K562 (cell line): ENCODE measurements at regions not wholly inside any gene's neighbourhood (a gene's known extent, or its start where the extent isn't known, plus 50 kb on each side); places are given as distances from the start of the nearest gene placed in this dataset.

Experiments
- ATAC-seq: fragments of 200-7000 bp; cut with Tn5 transposase; 3 replicates; pipeline ENCODE4 v1.9.1; 2020; ENCODE audit warnings: moderate library complexity
- BruUV-seq: library from RNA; stranded (reverse); fragments of 400-500 nt; replicated peaks from 2 replicates; lab custom pipeline; 2021; lab: Mats Ljungman, UMichigan
- CTCF ChIA-PET: fragments of 300-600 bp; formaldehyde crosslinking; extraction: SDS; loops from one replicate; lab custom pipeline; 2021; ENCODE audit warnings: low intra/inter-chr PET ratio; lab: Yijun Ruan, JAX
- POLR2A ChIA-PET: fragments of 300-600, 350-650 bp; sonication (Branson Sonifier 250); formaldehyde crosslinking; extraction: SDS; loops from one replicate; lab custom pipeline; 2021; ENCODE audit warnings: antibody characterized with exemption, inconsistent platforms; lab: Yijun Ruan, JAX
- DNase-seq, 4 experiments: peaks; one replicate each; pipeline versions ENCODE4 v3.0.0 to v3.0.0-alpha.2; 2011 to 2018; ENCODE audit warnings: low spot score in 3 of 4, mixed read lengths in 3 of 4; ENCODE audit errors: extremely low read depth in 1 of 4
- FAIRE-seq: peaks from 2 replicates; lab custom pipeline; 2011; peaks lifted over from hg19 to GRCh38; lab: Jason Lieb, UNC
- H2AFZ ChIP-seq: 2 replicates; pipeline ENCODE4 v1.6.0; 2011; ENCODE audit warnings: low read depth, low read length, control low read depth, inconsistent platforms
- H3K27ac ChIP-seq: fragments of 200-600 bp; 3 replicates; pipeline ENCODE4 v1.8.0; 2011; ENCODE audit warnings: low read depth, mild to moderate bottlenecking, control low read depth, inconsistent platforms, low read length, moderate library complexity, mixed read lengths; ENCODE audit errors: extremely low read depth
- H3K27me3 ChIP-seq, 2 experiments: fragments of 300-600 bp in 1 of 2; 2 replicates in 1 of 2; 3 replicates in 1 of 2; pipeline versions ENCODE4 v1.6.0 to v1.8.0; 2011; ENCODE audit warnings: inconsistent platforms in 2 of 2, low read length in 2 of 2, mild to moderate bottlenecking in 1 of 2, mixed read lengths in 1 of 2, moderate library complexity in 1 of 2; ENCODE audit not compliant: control insufficient read depth in 2 of 2, insufficient read depth in 2 of 2
- H3K36me3 ChIP-seq: fragments of 300-600 bp; 3 replicates; pipeline ENCODE4 v1.8.0; 2011; ENCODE audit warnings: mild to moderate bottlenecking, low read length, inconsistent platforms; ENCODE audit not compliant: control insufficient read depth, insufficient read depth
- H3K4me1 ChIP-seq, 2 experiments: fragments of 200-600 bp in 1 of 2; replicated peaks in 1 of 2; 2 replicates in 1 of 2; 3 replicates in 1 of 2; pipeline versions ENCODE4 v1.5.1 to v1.8.0; 2011; ENCODE audit warnings: inconsistent platforms in 2 of 2, low read length in 2 of 2, mild to moderate bottlenecking in 1 of 2, mixed read lengths in 1 of 2, moderate library complexity in 1 of 2; ENCODE audit not compliant: control insufficient read depth in 2 of 2, insufficient read depth in 2 of 2
- H3K4me2 ChIP-seq: 2 replicates; pipeline ENCODE4 v1.6.1; 2011; ENCODE audit warnings: low read length, control low read depth, inconsistent platforms, mixed read lengths; ENCODE audit not compliant: insufficient read depth
- H3K4me3 ChIP-seq: fragments of 200-600 bp; sonication (generic), shearing (Covaris generic); 2 replicates; pipeline ENCODE4 v1.5.1; 2016; ENCODE audit warnings: control low read depth, inconsistent platforms
- H3K79me2 ChIP-seq: fragments of 200-600 bp; 3 replicates; pipeline ENCODE4 v1.8.0; 2011; ENCODE audit warnings: low read length, inconsistent platforms; ENCODE audit not compliant: control insufficient read depth, insufficient read depth
- H3K9ac ChIP-seq, 2 experiments: 2 replicates each; pipeline versions ENCODE4 v1.6.0 to v1.6.1; 2011; ENCODE audit warnings: low read depth in 2 of 2, low read length in 2 of 2, control low read depth in 1 of 2, inconsistent platforms in 1 of 2, mild to moderate bottlenecking in 1 of 2, mixed read lengths in 1 of 2; ENCODE audit not compliant: insufficient read depth in 1 of 2
- H3K9me1 ChIP-seq: one replicate; pipeline ENCODE4 v1.6.0; 2011; ENCODE audit warnings: inconsistent platforms, mild to moderate bottlenecking, low read length, moderate library complexity; ENCODE audit not compliant: control insufficient read depth, insufficient read depth
- H3K9me3 ChIP-seq: replicated peaks from 2 replicates; pipeline ENCODE4 v1.5.1; 2011; ENCODE audit warnings: low read depth, low read length, inconsistent platforms; ENCODE audit not compliant: control insufficient read depth, insufficient read depth
- H4K20me1 ChIP-seq: replicated peaks from 2 replicates; pipeline ENCODE4 v1.6.1; 2011; ENCODE audit warnings: low read length, inconsistent platforms, mixed read lengths; ENCODE audit not compliant: control insufficient read depth, insufficient read depth
- CHD2 ChIP-seq: IDR thresholded peaks from 2 replicates; pipeline ENCODE4 v1.6.1; 2011; ENCODE audit warnings: low read depth, low read length
- GABPA ChIP-seq: fragments of 200-800 bp; sonication (Bioruptor generic); conservative IDR thresholded peaks from 2 replicates; pipeline ENCODE4 v1.6.1; 2016; ENCODE audit warnings: low read depth, missing genetic modification characterization, missing compliant biosample characterization
- GABPB2 ChIP-seq: fragments of 250-450 bp; sonication (Bioruptor Pico); conservative IDR thresholded peaks from 2 replicates; pipeline ENCODE4 v1.5.1; 2021; ENCODE audit warnings: mild to moderate bottlenecking
- LARP7 ChIP-seq: fragments of 450-650 bp; IDR thresholded peaks from 2 replicates; pipeline ENCODE4 v1.6.1; 2016
- MED1 ChIP-seq: sonication (generic); formaldehyde crosslinking; IDR thresholded peaks from 2 replicates; pipeline ENCODE4 v1.8.1; 2023; ENCODE audit warnings: missing genetic modification reagents, borderline replicate concordance
- PHF20 ChIP-seq: fragments of 450-650 bp; IDR thresholded peaks from 2 replicates; pipeline ENCODE4 v1.6.1; 2018; ENCODE audit not compliant: partially characterized antibody
- SP1 ChIP-seq: sonication (generic); formaldehyde crosslinking; IDR thresholded peaks from 2 replicates; pipeline ENCODE4 v1.8.1; 2022; ENCODE audit warnings: mild to moderate bottlenecking, missing genetic modification reagents
- STAT5B ChIP-seq: fragments of 250-450 bp; sonication (Bioruptor Pico); IDR thresholded peaks from 2 replicates; pipeline ENCODE4 v1.8.0; 2021; ENCODE audit warnings: mild to moderate bottlenecking, inconsistent platforms
- ZNF134 ChIP-seq: fragments of 250-450 bp; sonication (Bioruptor Pico); conservative IDR thresholded peaks from 2 replicates; pipeline ENCODE4 v1.4.0; 2020
- in situ Hi-C: fragments of 300-500 bp; cut with MboI; formaldehyde crosslinking; loops from 4 replicates; pipeline ENCODE4 v1.15.0; 2018; ENCODE audit warnings: inconsistent platforms, mixed read lengths
- intact Hi-C: fragments of 100-400 bp; cut with micrococcal nuclease; formaldehyde crosslinking; loops from 2 replicates; pipeline ENCODE4 v1.14.2; 2022
- TF ChIP-seq, protein P1 (sequence below): fragments of 250-450 bp; sonication (Bioruptor Pico); IDR thresholded peaks from 2 replicates; pipeline ENCODE4 v1.4.0; 2020
- TF ChIP-seq, protein P2 (sequence below), 2 experiments: fragments of 450-650 bp; IDR thresholded peaks; 2 replicates each; pipeline ENCODE4 v1.6.1; 2018; ENCODE audit warnings: mild to moderate bottlenecking in 2 of 2, low read depth in 1 of 2; ENCODE audit not compliant: partially characterized antibody in 2 of 2
- TF ChIP-seq, protein P3 (sequence below): fragments of 250-450 bp; sonication (Bioruptor Pico); IDR thresholded peaks from 2 replicates; pipeline ENCODE4 v1.5.0; 2021; ENCODE audit warnings: mild to moderate bottlenecking, borderline replicate concordance

DNA sequence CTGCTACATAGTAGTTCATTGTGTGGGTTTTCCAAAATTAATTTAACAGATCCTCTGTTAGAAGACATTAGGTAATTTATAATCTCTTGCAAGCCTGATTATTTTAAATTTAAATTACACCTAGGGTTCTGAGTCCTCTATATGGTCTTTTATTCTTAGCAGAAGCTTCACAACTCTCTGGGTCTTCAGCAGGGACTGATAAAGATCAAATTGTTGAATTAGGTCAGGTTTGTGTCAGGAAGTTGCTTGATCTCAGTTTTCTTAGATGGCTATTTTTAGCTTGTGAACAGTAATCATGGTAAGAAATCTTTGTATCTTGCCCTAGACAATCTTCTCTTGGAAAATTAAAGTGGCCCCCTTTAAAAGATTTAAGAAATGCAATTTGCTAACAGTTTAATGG lies 183.1 kb upstream of the HDAC9 start:
- H3K9ac ChIP-seq = no peak overlapping the region
- FAIRE-seq (no peak), DNase-seq (no peak), ATAC-seq (no peak)
- H2AFZ ChIP-seq = no peak overlapping the region
- no peaks in the 10 kb centered on the region for H3K9me1 ChIP-seq
- TF ChIP-seq STAT5B (no peak), MED1 (CRISPR knock-in tag) (no peak), PHF20 (no peak), GABPB2 (CRISPR knock-in tag) (no peak), GABPA (tag) (no peak), SP1 (CRISPR knock-in tag) (no peak), ZNF134 (no peak), CHD2 (no peak), LARP7 (no peak)
- TF ChIP-seq, protein P1, sequence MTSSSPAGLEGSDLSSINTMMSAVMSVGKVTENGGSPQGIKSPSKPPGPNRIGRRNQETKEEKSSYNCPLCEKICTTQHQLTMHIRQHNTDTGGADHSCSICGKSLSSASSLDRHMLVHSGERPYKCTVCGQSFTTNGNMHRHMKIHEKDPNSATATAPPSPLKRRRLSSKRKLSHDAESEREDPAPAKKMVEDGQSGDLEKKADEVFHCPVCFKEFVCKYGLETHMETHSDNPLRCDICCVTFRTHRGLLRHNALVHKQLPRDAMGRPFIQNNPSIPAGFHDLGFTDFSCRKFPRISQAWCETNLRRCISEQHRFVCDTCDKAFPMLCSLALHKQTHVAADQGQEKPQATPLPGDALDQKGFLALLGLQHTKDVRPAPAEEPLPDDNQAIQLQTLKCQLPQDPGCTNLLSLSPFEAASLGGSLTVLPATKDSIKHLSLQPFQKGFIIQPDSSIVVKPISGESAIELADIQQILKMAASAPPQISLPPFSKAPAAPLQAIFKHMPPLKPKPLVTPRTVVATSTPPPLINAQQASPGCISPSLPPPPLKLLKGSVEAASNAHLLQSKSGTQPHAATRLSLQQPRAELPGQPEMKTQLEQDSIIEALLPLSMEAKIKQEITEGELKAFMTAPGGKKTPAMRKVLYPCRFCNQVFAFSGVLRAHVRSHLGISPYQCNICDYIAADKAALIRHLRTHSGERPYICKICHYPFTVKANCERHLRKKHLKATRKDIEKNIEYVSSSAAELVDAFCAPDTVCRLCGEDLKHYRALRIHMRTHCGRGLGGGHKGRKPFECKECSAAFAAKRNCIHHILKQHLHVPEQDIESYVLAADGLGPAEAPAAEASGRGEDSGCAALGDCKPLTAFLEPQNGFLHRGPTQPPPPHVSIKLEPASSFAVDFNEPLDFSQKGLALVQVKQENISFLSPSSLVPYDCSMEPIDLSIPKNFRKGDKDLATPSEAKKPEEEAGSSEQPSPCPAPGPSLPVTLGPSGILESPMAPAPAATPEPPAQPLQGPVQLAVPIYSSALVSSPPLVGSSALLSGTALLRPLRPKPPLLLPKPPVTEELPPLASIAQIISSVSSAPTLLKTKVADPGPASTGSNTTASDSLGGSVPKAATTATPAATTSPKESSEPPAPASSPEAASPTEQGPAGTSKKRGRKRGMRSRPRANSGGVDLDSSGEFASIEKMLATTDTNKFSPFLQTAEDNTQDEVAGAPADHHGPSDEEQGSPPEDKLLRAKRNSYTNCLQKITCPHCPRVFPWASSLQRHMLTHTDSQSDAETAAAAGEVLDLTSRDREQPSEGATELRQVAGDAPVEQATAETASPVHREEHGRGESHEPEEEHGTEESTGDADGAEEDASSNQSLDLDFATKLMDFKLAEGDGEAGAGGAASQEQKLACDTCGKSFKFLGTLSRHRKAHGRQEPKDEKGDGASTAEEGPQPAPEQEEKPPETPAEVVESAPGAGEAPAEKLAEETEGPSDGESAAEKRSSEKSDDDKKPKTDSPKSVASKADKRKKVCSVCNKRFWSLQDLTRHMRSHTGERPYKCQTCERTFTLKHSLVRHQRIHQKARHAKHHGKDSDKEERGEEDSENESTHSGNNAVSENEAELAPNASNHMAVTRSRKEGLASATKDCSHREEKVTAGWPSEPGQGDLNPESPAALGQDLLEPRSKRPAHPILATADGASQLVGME (CRISPR knock-in tag) = no peak
- TF ChIP-seq, protein P2, sequence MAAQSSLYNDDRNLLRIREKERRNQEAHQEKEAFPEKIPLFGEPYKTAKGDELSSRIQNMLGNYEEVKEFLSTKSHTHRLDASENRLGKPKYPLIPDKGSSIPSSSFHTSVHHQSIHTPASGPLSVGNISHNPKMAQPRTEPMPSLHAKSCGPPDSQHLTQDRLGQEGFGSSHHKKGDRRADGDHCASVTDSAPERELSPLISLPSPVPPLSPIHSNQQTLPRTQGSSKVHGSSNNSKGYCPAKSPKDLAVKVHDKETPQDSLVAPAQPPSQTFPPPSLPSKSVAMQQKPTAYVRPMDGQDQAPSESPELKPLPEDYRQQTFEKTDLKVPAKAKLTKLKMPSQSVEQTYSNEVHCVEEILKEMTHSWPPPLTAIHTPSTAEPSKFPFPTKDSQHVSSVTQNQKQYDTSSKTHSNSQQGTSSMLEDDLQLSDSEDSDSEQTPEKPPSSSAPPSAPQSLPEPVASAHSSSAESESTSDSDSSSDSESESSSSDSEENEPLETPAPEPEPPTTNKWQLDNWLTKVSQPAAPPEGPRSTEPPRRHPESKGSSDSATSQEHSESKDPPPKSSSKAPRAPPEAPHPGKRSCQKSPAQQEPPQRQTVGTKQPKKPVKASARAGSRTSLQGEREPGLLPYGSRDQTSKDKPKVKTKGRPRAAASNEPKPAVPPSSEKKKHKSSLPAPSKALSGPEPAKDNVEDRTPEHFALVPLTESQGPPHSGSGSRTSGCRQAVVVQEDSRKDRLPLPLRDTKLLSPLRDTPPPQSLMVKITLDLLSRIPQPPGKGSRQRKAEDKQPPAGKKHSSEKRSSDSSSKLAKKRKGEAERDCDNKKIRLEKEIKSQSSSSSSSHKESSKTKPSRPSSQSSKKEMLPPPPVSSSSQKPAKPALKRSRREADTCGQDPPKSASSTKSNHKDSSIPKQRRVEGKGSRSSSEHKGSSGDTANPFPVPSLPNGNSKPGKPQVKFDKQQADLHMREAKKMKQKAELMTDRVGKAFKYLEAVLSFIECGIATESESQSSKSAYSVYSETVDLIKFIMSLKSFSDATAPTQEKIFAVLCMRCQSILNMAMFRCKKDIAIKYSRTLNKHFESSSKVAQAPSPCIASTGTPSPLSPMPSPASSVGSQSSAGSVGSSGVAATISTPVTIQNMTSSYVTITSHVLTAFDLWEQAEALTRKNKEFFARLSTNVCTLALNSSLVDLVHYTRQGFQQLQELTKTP (IDR thresholded peaks at IDR 0.05; ENCODE audit: low read depth in 1 of 2, partially characterized antibody in 2 of 2) = no peak
- TF ChIP-seq, protein P3, sequence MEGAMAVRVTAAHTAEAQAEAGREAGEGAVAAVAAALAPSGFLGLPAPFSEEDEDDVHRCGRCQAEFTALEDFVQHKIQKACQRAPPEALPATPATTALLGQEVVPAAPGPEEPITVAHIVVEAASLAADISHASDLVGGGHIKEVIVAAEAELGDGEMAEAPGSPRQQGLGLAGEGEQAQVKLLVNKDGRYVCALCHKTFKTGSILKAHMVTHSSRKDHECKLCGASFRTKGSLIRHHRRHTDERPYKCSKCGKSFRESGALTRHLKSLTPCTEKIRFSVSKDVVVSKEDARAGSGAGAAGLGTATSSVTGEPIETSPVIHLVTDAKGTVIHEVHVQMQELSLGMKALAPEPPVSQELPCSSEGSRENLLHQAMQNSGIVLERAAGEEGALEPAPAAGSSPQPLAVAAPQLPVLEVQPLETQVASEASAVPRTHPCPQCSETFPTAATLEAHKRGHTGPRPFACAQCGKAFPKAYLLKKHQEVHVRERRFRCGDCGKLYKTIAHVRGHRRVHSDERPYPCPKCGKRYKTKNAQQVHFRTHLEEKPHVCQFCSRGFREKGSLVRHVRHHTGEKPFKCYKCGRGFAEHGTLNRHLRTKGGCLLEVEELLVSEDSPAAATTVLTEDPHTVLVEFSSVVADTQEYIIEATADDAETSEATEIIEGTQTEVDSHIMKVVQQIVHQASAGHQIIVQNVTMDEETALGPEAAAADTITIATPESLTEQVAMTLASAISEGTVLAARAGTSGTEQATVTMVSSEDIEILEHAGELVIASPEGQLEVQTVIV = no peak
- no peak overlapping the region for H3K4me3 ChIP-seq
- no peaks in the 10 kb centered on the region for H3K36me3 ChIP-seq
- no peaks in the 10 kb centered on the region for H4K20me1 ChIP-seq
- in situ Hi-C loops = no loop called here
- no peaks in the 10 kb centered on the region for H3K79me2 ChIP-seq
- no peak overlapping the region for H3K4me2 ChIP-seq
- intact Hi-C loops = no loop called here
- no TSS peak for BruUV-seq
- peaks cover 0 to 2% of the 10 kb centered on the region in 2 experiments; a peak in 1 of 5 replicates for H3K4me1 ChIP-seq
- ChIA-PET CTCF (no interaction called here), POLR2A (no interaction called here)
- no peaks in the 10 kb centered on the region for H3K27me3 ChIP-seq
- H3K9me3 ChIP-seq = no peaks in the 10 kb centered on the region
- H3K27ac ChIP-seq = no peak overlapping the region
